Stimulated activated CD8-positive, alpha-beta memory T cell treated with anti-CD3 and anti-CD28 coated beads, Interleukin-2, amount 100 ng/mL, for 1 hour (primary cell): ENCODE measurements at regions not wholly inside any gene's neighbourhood (a gene's known extent, or its start where the extent isn't known, plus 50 kb on each side); places are given as distances from the start of the nearest gene placed in this dataset.

Experiments
- DNase-seq, 2 donors: peaks; one replicate each; pipeline ENCODE4 v3.0.0-alpha.2; 2020; ENCODE audit warnings: low read depth in 2 of 2

DNA sequence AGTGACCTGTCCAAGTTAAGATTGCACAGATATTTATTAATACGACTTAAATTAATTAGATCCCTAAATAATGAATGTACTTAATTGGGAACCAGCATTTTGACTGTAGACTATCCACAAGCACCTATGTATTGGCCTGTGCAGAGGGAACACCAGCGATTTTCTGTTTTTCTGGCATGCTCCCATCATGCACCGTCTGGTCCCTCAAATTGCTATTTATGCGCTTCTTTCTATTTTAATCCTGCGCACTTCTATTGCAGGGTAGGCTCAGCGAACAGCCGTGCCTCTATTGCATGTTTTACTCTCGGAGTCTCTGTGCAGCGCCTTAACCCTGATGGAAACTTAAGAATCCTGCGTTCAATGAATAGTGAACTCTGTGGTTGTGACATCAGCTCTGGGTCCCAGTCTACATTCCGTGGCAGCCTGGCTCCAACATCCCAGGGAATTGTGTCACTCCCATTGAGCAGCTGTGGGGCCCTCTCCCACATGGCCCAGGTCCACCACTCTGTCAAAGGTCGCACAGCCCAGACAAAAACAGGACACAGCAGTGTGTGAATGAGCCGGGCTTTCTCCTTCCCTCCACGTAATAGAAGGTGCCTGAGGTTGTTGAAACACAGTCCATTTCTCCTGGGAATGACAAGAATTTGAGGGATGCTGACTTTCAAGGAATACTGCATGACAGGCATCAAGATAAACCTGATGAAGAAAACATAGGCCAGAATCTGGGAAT, 239.7 kb upstream of the KLF6 start:
- DNase-seq = no peak

DNA sequence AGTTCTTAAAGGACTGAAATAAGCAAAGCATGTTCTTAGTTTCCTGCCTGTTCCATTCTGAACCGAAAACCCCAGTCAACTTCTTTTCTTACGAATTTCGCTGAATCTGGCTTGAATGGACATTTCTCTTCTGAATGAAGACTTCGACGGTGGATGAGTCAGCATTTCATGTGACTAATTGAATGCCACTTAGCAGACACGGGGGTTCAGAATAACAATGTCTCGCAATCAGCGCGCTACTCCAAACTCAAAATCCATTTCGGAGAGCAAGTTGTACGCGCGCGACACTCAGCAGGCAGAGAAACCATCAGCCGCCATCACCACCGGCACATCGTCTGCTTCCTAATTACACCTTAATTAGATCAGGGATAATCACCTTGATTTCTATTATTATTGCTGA, 239.0 kb upstream of the KLF6 start:
- DNase-seq = no peak

DNA sequence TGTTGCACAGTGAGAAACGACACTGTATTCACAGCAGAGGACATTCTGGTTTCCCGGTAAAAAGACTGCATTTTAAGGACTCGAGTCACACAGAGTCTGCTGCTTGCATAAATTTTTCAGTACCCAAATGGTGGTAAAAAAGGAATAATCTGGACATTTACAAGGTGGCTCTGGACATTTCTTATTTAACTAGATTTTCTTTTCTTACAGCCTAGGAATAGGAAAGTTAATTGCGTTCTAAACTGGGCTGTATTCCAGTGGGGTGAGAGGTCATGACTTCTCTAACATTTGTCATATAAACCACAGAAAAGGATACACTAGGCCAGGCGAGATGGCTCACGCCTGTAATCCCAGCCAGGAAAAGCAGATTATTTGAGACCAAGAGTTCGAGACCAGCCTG, 237.5 kb upstream of the KLF6 start:
- DNase-seq = no peak

DNA sequence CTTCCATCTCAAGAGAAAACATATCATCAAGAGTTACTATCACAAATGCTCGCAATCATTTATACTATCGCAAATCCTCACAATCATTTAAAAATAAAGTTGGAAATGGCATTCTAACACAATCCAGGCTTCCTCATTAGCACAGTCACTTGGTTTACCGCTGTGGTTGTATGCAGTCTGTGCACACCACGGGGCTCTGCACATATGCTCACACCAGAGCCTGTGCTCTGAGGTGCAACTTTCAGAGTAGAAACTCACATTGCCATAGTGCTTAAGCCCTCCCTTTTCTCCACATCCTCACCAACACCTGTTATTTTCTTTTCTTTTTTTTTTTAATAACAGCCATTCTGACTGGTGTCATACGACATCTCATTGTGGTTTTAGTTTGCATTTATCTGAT, 235.6 kb upstream of the KLF6 start:
- DNase-seq = no peak

DNA sequence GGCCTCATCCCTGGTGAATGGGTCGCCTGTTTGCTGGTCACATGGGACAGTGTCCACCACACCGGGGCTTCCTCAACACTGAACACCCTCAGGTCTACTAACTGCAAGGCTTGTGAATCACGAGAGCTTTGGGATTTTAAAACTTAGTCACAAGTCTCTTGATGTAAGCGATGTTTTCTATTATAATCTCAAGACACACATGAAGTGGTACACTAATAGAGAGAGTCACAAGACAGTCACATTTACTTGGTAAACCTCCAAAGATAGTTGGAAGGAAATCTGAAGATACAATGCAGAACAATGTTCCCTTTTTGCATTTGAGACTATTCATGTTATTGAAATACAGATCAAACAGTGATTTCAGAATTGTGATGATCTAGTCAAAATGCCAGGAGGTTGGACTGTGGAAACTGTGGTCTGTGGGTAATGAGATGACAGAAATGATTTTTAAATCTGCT, 233.1 kb upstream of the KLF6 start:
- DNase-seq = no peak

DNA sequence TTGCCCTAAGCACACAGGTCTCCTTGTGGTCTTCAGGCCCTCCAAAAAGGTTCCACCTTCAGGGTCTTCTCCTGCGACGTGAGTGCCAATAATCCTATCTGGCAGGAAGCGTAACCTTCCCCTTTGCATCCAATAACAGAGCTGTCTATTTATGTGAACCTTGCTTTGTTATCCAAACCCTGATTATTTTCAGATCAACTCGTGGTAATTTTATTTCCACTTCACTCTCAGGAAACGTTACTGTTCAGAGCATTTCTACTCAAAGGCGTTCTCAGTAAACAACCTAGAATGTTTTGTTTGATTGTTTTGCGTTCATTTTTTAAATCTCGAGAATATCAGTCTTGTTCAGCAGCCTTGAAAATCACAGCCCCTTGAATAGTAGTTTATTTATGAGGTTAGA, 232.3 kb upstream of the KLF6 start:
- DNase-seq = no peak

DNA sequence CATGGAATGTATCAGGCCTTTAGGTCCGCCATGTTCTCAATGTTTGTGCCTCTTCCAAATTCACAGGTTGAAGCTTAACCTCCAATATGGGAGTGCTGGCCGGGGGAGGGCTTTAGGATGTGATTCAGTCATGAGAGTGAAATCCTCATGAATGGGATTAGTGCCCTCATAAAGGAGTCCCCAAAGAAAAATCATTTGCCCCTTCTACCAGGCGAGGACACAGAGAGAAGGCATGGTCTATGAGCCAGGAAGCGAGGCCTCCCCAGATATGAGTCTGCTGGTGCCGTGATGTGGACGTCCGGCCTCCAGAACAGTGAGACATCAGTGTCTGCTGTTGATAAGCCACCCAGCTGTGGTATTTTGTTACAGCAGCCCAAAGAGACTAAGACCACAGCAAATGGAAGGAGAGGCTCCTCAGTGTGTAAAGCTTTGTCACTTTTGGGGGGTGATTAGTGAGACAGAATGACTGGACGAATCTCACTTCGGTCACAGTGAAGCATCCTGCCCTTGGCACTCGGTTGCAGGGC, 231.3 kb upstream of the KLF6 start:
- DNase-seq = no peak

DNA sequence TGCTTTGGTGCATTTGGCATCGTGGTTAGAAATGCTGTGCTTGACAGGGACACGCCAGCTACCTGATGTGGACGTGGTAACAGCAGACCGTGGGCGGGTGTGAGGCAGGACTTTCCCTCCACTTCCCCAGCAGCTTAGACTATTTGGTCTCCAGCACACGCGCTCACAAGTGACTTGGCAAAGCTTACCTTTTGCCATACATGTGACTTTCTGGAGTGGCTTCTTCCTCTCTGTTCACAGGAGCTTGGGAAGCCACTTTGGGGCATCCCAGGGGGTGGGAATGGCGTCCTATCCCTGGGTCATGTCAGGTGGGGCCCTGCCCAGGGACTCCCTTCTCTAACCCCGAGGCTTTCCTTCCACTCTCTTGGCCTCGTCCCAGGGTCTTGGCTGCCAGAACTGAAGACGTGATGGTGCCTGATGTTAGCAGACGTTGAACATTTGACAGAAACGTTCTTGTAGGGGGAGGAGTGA, 228.7 kb upstream of the KLF6 start:
- no peak for DNase-seq

DNA sequence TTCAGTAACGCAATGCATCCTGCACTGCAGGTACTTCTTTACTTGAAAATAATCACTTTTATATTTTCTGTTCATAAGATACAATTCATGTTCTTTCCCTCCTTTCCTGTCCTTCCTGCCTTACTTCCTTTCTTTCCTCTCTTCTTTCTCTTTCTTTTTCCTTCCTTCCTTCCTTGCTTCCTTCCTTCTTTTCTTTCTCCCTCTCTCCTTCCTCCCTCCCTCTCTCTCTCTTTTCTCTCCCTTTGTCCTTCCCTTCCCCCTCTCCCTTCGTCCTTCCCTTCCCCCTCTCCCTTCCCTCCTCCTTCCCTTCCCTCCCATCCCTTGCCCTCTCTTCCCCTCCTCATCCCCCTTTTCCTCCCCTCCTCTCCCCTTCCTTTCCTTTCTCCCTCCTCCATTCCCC, 227.8 kb upstream of the KLF6 start:
- no peak for DNase-seq

DNA sequence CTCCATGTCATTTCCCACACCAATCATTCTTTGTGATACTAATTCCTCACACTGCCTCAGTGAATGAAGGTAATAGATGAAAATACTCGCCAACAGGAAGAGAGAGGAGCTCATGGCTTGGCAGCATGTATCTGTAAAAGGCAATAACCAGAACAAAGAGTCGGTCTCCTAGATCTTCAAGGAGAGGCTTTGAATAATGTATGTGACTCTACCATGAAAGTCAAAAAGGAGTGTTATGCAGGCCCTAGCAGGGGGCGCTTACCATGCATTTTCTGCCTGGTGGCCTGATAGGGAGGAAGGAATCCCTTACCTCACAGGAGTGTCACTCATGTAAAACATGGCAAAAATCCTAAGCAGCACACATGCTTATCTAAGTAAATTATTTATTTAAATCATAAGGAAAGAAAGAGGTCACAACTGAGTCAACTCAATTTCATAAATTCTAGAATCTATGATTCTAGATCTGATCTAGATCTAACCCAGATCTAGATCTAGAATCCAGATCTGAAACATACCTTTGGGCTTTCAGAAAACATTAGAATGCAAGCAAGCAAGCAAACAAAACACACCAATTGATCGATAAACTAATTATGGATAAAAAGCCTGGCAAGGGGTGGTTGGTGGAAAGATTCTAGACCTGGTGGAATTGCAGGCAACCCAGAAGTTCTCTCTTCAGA, 226.3 kb upstream of the KLF6 start:
- DNase-seq = no peak

DNA sequence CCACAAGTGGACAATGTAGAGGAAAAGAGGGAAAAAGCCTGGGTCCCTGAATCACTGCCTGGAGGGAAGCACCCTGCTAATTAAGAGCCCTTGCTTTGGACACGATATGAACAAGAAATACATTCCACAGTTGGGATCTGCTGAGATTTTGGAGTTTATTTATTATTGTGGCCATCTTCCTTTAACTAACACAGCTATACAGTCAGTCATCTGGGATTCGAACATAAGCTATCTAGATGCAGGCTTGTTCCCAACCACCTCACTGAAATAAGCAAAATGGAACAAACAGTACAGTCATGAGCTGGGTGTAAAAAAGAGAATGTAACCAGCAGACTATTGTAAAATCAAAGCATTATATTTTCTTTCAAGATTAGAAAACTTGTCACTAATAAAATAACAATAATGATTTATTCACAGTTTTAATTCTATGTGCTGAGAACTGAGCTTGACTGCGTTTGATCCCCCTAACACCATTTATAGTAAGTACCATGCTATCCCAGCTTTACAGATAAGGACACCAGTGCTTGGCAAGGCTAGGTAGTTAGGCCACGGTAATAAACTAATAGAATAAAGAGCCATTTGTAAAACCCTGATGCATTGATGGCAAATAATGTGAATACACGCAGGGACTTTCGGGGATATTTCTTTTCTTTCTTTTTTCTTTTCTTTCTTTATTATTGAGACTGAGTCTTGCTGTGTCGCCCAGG, 223.8 kb upstream of the KLF6 start:
- DNase-seq = no peak

DNA sequence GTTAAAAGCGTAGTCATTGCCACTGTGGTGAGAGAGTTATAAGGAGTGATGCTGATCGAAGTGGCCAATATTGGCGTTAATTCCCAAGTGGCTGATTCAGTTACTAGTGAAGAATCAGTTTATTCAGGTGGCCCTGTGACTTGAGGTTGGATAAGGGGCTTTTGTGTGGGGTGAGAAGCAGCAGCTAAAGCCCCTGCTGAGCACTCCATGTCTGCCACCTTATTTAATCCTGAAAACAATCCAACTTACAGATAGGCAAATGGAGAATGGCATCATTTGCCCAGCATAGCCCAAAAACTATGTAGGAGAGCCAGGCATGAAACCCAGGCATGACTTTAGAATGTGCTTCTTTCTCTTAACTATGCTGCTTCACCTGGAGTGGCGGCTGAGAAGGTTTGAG, 222.8 kb upstream of the KLF6 start:
- no peak for DNase-seq

DNA sequence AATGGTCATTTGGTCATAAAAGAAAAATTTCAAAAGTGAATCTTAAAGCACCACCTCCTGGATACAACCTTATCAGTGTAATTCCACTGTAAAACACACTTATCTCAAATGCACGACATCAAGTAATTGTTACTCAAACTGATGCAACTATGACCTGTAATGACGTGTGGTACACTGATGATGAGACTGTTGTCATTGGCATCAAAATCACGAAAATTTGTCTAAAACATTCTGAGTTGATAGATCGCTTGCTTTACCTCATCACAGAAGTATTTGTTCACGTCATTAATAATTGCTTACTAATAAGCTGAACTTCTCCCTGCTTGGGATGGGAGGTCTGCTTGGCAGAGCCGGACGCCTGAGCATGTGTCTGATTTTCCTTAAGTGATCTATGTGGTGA, 221.8 kb upstream of the KLF6 start:
- DNase-seq = no peak

DNA sequence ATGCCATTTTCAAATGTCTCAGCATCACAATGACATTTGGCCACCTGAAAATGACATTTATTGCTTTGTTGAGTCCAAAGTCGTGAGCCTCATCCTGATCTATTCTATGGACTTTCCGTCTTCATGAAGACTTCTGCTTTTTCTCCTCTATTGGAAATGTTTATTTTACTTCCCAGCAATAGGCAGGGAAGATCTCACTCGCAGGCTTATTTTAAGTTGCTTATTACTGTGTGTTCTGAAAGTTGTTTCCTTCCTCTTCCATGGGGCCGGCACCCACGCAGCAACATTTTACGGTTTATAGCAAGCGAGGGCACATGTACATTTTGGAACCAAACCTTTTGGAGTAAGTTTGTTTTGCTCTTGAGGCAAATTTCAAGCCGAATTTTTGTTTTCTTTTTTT, 221.0 kb upstream of the KLF6 start:
- DNase-seq = no peak

DNA sequence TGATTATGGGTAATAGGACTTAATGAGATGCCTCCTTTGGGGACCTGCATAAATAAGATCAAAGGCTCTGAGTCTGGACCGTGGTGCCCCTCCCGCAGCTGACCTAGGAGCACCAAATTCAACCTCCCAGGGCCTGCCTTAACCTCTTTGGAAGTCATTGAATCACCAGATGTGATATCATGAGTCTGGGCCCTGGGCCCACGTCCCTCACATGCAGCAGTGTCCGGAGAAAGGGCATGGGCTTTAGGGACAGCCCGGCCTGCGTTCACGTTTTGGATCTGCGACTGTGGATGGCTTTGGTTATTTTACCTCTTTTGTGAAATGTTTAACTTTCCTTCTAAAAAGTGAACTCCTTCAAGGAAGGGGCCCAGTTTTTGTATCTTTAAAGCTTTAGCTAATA, 220.0 kb upstream of the KLF6 start:
- DNase-seq = no peak

DNA sequence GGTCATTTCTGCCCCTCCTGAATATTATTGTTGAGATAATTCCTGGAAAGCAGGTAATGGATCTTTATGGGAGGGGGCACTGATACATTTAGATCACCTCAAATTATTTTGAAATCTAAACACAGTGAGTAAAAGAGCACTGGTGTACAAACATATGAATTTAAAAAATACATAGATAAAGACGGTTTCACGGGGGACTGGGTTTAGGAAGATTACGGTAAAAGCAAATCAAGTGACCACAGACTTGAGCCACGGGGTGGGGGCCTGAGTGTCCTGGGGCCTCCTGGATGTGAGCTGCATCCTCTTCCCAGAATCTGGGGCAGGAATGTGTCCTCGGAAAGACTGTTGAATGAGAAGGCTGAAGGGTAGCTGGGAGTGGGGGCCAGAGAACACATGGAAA, 219.1 kb upstream of the KLF6 start:
- no peak for DNase-seq

DNA sequence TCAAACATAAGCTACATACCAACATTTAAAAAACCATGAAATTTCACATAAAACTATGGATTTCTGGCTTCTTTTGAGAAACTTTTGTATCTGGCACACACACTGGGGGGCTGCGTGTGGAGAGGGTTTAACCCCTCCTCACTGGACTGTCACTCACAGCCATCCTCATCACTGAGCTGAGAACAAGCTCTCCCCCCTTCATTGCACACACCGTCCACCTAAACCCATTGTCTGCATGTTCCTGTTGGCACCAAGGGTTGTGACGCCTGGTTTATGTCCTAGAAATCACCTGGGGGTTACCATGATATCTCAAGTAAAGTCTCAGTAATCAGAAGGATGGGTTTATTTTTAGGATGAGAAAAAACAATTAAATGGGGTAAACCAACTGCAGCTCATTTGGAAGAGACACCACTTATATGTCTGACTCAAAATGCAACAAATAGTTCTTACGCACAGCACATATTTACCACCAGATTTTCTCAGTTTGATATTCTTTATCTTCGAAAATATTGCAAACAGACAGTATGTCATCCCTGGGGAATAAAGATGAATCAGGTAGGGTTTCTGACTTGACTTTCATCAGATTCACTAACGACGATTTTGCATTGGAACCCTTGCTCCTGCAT, 218.5 kb upstream of the KLF6 start:
- DNase-seq = no peak

DNA sequence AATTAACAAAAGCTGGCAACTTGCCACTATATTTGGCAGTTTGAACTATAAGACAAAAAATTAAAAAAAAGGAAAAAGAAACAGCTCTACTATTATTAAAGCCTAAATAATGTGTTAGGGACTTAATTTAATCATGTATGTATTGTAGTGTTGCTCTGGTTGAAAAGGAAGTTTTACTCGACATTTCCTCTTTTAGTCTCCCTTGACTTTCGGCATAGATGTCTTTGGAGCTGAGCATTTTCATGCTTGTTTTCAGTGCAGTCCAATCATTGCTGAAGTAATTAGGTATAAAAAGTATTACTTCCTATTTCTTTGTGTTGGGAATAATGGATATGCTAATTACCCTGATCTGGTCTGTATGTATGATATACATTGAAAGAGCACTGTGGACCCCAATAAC, 216.8 kb upstream of the KLF6 start:
- DNase-seq = no peak

DNA sequence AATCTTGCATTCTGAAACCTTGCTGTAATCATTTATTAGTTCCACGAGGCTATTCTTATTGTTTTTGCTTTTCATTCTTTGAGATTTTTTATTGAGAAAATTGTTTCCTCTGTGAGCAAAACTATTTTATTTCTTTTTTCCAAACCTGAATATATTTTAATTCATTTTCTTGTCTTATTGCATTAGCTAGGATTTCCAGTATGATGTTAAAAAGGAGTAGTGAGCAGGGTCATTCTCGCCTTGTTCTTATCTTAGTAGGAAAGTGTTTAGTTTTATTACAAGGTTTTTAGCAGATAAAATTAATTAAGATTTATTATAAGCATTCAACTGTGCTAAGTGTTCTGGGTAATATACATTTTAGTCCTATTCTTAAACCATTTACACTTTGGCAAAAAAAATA, 214.6 kb upstream of the KLF6 start:
- DNase-seq = no peak

DNA sequence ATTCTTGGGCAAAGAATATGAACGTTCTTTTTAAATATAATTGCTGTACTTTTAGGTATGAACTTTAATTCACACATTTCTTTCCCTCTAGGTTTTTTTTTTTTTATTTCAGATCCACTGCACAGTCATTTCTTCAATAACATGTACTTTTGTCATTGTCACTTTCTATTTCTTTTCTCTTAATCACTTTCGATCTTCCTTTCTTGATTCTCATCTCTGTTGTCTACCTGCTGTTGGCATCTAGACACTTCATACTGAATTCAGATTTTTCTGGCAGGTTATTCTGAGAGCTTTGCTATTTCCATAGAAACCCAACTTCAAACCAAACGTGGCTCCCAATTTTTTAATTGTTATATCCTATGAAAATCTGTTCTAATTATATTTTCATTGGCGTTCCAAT, 211.7 kb upstream of the KLF6 start:
- DNase-seq = no peak

DNA sequence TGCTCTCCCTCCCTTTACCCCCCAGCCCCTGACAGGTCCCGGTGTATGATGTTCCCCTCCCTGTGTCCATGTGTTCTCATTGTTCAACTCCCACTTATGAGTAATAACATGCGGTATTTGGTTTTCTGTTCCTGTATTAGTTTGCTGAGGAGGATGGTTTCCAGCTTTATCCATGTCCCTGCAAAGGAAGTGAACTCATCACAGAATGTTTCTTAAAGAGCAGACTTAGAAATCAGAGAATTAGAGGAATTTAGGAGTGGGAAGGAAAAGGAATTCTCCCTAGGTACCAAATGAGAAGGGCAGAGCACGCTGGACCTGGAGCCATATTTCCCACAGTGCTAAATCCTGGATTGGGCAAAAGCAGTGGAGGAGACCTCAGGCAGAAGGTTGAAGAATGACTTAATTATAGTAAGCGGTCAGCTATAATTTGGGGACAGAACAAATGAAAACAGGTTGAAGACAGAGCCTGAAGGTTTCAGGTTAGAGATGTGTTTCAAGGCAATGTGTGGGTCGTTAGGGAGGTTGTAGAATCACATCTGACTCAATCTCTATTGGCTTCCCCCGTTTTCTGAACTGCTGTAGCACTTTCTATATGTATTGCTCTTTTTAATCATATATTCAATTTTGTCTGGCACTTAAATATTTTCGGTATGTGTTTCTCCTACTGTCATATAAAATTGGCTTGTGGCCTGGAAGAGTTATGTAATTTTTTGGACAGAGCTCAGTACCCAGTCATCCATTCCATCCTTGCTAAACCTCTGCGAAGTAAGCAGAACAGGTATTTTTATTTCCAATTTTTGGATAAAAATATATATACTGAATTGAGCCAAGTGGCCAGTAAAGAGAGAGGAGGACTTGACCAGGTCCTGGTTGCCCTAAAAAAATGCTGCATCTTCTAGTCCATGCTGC, 210.5 kb upstream of the KLF6 start:
- no peak for DNase-seq
